Ovary (tissue), 3 donors: ENCODE measurements at regions not wholly inside any gene's neighbourhood (a gene's known extent, or its start where the extent isn't known, plus 50 kb on each side); places are given as distances from the start of the nearest gene placed in this dataset.

Experiments
- POLR2A ChIP-seq: fragments of 450-650 bp; IDR thresholded peaks from one replicate; pipeline ENCODE4 v1.6.1; 2017; ENCODE audit warnings: antibody characterized with exemption, mild to moderate bottlenecking, moderate library complexity
- TF ChIP-seq, protein P1 (sequence below), 3 donors: fragments of 450-650 bp in 2 of 3; fragments of 200-600 bp in 1 of 3; IDR thresholded peaks; one replicate each; pipeline versions ENCODE4 v1.5.1 to v1.8.0; 2016 to 2022; ENCODE audit warnings: antibody characterized with exemption in 3 of 3, mild to moderate bottlenecking in 1 of 3
- donor health status: DM: no; HTN: no; CAD: no.

DNA sequence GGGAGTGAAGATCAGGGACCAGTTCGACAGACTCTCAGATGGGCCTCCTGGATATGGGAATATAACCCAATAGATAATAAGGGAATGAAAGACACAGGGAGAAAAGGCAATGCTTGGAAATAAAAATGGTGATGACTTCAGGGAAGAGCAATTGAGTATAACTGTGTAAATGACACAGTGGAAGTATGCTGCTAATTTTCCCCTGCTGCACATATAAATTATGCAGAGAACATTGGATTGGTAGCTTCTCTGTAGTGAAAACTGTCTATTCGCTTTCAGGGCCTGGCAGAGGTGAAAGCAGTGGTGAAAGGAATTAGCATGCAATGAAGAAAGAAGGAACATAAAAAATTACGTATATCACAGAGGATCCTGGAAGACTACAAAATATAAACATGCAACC is 398.2 kb upstream of the CDH2 start:
- TF ChIP-seq, protein P1, sequence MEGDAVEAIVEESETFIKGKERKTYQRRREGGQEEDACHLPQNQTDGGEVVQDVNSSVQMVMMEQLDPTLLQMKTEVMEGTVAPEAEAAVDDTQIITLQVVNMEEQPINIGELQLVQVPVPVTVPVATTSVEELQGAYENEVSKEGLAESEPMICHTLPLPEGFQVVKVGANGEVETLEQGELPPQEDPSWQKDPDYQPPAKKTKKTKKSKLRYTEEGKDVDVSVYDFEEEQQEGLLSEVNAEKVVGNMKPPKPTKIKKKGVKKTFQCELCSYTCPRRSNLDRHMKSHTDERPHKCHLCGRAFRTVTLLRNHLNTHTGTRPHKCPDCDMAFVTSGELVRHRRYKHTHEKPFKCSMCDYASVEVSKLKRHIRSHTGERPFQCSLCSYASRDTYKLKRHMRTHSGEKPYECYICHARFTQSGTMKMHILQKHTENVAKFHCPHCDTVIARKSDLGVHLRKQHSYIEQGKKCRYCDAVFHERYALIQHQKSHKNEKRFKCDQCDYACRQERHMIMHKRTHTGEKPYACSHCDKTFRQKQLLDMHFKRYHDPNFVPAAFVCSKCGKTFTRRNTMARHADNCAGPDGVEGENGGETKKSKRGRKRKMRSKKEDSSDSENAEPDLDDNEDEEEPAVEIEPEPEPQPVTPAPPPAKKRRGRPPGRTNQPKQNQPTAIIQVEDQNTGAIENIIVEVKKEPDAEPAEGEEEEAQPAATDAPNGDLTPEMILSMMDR (IDR thresholded peaks at IDR 0.05), result no peak
- no peak for TF ChIP-seq POLR2A
